GM18858 (cell line): ENCODE measurements at regions not wholly inside any gene's neighbourhood (a gene's known extent, or its start where the extent isn't known, plus 50 kb on each side); places are given as distances from the start of the nearest gene placed in this dataset.
A peak's percentile ranks its signal among the peaks of the same experiment; 100 is the strongest.

Experiments
- ATAC-seq: cut with Tn5 transposase; IDR thresholded peaks from one replicate; pipeline ENCODE4 v1.9.1; 2021; ENCODE audit not compliant: unreplicated experiment

DNA sequence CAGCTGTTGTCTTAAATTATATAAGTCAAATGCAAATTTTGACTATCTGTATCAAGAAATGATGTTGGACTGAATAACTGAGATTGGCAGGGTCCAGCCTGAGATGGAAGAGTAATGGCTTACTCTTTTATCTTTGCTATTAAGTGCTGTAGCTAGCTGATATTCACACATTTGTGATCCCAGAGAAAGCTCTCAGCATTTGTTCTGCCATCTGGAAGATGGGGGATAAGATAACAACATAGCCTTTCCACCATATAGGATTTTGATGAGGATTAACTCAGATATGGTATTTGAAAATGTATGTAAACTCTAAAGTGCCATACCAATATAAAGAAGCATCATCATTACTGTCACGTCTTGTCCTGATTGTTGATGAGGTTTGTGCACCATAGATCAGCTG lies 1063.2 kb upstream of the TENM4 start:
- ATAC-seq, result no peak

DNA sequence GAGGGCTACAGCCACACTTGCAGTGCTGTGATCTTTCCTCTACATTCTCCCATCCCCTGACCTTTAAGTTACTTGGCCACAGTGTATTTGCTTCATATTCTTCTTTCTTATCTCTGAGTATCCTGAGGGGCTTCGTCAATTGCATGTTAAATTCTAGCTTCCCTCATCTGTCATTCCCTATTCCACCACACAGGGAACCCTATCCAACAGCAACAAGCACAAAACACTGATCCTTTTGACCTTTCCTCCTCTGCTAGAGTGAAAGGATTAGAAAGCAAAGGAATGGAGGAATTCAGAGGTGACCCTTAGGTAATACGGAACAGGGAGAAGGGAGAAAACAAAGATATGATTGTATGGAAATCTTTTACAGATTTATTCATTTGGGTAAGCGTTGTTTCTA lies 1061.7 kb upstream of the TENM4 start:
- no peak for ATAC-seq

DNA sequence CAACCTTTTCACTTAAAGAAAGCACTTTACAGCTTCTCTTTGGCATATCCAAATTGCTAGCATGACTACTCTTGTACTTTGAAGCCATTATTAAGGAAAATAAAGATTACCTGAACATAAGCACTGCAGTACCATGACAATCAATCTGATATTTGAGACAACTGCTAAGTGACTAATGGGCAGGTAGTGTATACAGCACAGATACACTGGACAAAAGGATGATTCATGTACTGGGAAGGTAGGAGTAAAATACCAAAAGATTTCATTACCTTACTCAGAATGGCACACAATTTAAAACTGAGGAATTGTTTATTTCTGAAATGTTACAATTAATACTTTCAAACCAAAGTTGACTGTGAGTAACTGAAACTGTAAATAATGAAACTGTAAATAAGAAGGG lies 1054.3 kb upstream of the TENM4 start:
- ATAC-seq, result no peak

DNA sequence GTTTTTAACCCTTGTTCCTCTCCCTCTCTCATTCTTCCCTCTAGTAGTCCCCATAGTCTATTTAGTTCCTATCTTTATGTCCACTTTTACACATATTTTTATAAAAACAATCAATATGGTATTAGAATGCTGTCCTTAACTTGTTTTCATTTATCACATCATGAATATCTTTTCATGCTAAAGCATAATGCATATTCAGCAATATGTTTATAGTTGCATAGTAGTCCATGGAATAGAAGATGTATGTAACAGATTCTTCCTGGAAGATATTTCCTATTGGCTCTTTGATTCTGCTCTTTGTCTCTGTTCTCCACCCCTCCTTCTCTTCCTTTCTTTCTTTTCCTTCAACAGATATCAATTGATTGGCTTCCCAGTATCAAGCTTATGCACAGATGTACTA lies 1047.1 kb upstream of the TENM4 start:
- ATAC-seq, result no peak

DNA sequence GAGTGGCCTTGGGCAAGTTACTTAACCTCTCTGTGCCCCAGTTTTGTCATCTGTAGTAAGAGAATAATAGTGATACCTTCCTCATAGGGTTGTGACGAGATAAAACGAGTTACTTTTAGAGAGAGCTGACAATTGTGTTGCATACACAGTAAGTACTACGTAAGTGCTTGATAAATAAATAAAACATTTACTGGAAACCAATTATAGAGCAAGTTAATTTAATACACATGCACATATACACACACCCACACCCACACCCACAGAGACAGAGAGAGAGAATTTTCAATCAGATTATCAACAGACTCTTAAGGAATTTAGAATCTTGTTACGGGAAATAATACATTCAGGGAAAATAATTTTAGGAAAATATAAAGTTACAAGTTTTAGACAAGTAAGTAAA lies 1045.8 kb upstream of the TENM4 start:
- no peak for ATAC-seq

DNA sequence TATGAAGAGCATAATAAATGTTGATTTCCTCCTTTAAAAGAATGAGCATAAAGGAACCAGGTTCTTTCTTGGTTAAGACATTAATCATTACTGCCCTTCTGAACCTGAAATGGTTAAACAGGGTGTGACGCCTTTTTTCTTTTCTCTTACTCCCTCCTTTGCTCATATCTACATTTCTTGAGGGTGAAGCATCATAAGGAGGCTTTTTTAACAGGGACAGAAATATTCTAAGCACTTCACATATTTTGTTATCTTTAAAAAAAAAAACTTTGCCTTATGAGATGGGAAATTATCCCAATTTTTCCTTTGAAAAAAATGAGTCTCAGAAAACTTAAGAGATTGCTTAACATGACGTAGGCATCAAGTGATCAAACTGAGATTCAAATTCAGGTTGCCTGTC lies 1036.3 kb upstream of the TENM4 start:
- no peak for ATAC-seq

DNA sequence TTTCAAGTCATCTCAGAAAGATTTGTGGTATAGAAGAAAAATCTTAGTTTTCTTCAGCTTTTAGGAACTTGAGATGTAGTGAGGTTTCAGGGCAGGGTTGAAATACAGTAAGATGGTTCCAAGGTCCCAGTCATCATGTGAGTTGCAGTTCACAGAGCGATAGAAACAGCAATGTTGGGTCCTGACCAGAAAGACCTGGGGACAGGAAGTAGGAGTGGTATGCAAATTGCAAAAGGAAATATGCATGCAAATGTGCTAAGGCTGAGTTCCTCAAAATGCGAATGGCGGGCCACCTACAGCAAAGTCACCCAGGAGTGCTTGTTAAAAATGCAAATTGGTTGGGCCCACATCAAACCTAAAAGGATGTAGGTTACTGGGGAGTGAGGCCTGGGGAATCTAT lies 1032.7 kb upstream of the TENM4 start:
- ATAC-seq, result peak; percentile 75

DNA sequence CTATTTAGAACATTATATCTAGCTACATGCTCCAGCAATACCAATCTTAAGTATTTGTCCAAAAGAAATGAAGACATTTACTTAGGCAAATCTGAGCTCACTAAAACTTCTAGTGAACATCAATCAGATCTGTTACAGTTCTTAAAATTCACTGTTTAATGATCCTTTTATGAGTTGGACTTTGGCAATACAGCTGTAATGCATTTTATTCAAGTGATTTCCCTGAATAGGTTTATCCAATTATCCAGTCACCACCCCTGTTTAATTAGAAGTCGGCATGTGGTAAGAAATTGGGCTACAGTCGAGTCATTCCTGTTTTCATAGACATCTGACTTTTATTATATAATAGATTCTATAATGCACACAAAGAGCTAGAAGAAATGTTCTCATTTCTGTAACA lies 1029.0 kb upstream of the TENM4 start:
- ATAC-seq, result no peak

DNA sequence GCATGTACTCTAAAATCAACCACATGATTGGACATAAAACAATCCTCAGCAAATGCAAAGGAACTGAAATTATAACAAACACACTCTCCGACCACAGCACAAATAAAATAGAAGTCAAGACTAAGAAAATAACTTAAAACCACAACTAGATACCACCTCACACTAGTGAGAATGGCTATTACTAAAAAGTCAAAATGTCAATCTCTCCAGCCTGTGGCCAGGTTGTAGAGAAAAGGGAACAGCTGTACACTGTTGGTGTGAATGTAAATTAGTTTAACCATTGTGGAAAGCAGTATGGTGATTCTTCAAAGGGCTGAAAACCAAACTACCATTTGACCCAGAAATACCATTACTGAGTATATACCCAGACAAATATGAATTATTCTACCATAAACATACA lies 1025.7 kb upstream of the TENM4 start:
- ATAC-seq, result no peak

DNA sequence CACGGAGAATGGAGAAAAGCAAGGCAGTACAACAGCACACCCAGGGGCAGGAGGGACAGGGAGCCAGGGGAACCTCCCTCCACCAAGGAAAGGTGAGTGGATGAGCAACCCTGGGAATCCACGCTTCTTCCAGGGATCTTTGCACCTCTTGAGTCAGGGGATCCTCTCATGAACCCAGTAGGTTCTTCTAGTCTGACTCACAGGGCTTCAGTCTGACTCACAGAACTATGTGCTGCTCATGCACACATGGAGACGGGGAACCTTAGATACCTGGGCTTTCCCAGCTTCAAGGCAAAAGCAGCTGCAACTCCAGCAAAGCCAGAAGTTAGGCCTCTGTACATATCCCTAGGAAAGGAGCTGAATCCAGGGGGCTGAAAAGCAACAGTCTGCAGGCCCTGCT lies 1021.4 kb upstream of the TENM4 start:
- ATAC-seq, result no peak

DNA sequence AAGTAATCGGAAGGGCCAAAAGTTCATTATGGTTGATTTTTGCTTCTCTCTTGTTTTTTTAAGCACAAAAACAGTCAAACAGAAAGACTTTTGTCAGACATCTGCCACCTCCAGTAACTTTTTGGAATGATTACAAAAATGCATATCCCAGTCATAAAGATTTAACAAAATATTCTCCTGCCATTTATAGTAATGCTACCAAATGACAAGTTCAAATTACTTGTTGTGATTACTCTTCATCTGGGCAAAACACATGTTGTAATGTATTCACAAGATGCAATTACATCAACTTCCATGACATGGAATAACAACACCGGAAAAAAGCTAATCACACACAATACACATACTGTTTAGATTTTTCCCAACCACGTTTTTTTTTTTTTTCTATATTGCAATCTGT lies 1017.5 kb upstream of the TENM4 start:
- ATAC-seq, result no peak

DNA sequence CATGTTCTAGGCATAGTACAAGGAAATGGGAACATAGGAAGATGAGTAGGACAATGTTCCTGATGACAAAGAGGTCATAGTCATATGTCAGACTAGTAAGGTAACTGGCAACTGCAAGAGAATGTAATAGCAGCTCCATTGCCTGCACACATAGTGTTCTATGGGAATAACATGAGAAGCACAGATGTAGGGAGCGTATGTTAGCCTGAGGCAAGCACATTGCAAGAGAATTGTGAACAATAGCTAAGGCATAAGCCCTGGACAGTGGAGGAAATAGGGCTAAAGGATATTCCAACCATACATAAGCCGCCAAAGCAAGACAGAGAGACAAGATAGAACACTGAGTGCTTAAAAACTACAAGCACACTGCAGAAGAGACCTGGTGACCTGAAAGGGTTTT lies 1017.0 kb upstream of the TENM4 start:
- ATAC-seq, result no peak

DNA sequence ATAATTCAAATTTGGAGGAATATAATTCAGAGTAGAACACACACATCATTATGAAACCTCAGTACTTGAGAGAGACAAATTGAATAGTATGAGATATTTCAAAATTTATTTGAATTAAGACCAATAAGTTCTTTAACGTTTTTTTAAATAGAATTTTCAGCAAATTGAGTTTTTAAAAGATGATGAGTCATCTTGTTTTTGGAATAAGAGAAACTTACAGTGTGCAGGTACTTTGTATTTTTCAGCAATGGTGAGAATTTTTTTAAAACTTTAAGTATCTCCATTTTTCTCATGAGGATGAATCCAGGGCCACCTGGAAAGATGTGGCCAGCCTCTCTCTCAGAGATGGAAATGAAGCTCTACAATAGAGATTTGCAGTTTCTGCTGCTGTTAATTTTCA lies 1015.0 kb upstream of the TENM4 start:
- no peak for ATAC-seq

DNA sequence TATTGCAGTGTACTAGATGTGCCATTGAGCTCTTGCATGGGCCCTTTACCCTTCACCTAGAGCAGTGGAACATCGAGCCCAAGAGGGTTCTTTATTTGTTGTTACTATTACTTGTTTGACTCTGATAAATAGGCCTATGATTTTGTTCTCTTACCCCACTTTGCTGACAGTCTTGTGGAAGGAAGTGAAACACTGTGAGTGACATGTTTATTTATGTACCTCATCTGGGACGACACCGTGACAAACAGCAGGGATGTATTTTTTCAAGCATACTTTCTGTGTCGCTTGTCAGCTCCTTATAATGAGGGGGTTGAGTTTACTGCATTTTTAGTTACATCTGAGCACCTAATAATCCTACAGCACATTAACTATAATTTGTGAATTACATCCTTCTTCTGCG lies 1010.3 kb upstream of the TENM4 start:
- no peak for ATAC-seq

DNA sequence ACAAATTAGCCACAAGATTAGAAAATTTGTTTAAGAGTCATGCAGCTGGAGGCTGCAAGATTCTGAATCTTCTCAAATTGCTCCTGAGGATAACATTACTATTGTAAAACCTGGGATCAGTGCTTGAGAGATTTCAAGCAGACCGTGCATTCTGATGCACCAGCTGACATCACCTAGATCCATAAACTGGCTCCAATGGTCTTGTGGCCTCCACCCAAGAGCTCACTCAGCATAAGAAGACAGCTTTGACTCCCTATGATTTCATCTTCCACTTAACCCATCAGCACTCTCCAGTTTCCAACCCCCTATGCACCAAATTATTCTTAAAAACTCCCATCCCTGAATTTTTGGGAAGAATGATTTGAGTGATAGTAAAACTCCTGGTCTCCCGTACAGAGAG lies 1007.9 kb upstream of the TENM4 start:
- ATAC-seq, result no peak

DNA sequence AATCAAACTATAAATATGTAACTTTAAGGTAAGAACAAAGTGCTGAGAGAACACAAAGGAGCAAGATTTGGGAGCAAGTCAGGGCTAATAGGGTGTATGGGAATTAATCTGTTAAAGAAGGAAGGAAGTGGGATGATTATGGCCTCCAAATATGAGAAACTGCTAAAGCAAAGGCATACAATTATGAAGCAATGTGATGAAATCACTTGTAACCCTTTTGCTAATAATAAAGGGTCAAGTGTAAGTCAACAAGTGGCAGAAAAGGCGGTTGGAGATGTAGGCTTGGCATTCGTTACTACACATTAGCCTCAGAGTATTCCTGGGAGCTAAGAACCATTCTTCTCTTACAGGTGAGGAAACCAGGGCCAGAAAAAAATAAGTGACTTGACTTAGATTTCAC lies 1002.3 kb upstream of the TENM4 start:
- ATAC-seq, result no peak

DNA sequence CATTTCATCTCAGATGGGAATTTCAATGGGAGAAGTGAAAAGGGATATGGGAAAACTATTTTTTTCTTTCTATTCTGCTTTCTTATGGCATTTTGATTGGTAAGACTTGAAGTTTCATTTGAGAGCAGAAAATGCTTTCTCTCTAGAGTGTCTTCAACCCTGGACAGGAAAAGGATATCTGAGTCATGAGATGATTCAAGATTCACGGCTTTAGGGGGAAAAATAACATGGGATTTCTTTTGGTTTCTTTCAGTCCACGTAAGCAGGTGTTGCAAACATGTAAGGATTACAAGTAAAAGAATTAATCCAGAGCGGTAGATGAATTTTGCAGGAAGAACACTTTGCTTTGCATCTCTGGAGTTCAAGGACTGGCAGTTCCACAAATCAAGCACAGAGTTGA lies 1001.0 kb upstream of the TENM4 start:
- ATAC-seq, result no peak

DNA sequence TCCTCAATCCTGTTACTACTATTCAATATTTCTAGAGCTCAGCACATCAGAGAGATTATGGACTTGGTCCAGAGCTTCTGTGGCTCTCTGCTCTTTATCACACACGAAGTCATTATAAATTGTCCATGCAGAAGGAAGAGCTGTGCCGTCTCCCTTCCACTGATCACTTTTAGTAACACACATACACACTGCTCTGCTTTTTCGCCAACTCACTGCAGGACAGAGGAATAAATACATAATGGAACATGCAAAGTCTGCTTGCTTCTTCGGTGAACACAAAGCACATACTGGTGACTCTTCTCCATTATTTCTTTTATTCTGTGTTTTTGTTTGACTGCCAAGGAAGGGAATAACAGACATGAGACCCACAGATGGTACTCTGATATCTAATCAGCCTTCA lies 1000.0 kb upstream of the TENM4 start:
- no peak for ATAC-seq

DNA sequence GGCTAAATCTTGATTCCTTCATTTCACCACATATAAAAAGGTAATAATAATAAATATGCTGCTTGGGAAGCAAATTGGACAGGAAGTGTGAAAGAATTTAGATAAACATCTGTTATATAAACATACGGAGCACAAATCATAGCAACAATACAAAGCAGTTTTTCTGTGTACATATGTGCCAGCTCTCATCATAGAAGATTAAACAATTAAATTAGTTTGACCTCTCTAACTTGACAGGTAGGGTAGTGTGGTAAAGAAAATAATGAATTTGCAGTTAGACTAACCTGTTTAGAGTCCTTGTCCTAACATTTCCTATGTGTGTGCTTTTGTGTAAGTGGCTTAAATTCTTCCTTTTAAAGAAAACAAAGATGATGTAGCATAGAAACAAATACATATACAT lies 995.7 kb upstream of the TENM4 start:
- no peak for ATAC-seq

DNA sequence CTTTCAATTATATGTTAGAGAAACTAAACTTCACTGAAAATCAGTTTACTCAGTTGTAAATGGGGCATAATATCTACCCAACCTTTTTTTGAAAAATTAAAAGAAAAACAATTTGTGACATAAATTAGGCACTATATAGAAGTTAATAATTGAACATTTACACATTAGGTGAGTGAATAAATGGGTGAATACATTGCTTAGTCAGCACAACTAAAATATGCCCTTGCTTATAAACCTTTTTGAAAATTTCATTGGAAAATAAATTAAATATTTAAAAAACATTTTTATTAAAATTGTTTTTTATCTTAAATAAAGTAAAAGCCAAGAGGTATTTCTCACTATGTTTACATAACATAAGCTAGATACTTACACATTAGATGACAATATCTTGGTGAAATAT lies 994.5 kb upstream of the TENM4 start:
- no peak for ATAC-seq

DNA sequence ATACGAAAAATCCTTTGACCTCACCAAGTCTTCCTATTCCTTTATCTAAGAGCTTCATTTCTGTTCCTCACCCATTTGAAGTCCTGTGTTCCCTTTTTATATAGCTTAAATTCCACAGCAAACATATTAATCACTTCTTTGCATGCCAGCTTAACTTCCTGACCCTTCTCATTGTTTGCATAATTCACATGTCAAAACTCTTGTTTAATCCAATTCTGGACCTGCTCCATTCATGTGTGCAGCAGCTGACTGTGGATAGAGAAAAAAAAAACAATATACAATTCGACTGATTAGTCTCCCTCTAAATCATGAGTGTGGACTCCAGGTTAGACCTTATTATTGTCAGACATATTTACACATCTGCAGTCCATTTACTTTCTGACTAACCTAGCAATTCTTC lies 991.2 kb upstream of the TENM4 start:
- ATAC-seq, result no peak

DNA sequence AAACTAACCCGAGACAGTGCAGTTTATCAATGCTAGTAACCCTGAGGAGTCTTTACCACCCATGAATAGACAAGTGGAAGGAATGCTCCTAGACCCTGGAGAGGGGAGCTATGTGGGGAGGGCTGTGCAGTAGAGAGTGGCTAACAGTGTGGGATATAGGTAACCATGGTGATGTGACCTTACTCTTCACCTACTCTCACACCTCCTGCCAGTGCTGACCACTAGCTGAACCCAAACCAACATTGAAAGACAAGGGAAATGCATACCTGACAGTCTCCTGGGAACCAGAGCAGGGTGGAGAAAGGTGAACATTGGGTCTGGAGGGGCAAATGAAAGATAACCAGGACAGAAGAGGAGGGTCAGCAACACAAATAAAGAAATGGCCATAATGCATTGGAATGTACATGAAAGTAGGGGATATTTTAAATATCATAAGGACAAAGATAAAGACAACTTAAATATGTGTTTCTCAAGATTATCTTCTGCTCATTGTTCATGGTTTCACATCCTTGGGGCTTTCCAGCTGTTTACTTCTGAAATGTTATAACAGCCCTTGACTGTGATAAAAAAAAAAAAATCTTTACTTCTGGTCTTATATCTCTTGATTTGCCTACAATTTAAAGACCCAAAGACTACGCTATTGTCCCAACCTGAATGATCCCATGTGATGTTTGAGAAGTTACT lies 983.3 kb upstream of the TENM4 start:
- ATAC-seq, result peak; percentile 40

DNA sequence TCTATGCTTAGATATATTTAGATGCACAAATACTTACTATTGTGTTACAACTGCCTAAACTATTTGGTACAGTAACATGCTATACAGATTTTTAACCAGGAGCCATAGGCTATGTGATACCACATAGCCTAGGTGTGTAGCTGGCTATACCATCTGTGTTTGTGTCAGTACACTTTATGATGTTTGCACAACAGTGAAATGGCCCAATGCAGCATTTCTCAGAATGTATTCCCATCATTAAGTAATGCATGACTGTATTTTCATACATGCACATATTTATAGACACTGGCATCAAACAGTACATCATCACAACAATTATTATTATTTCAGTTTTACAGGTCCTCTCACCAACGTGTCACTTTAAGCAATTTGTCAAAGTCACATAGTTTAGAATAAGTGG lies 979.5 kb upstream of the TENM4 start:
- ATAC-seq, result no peak

DNA sequence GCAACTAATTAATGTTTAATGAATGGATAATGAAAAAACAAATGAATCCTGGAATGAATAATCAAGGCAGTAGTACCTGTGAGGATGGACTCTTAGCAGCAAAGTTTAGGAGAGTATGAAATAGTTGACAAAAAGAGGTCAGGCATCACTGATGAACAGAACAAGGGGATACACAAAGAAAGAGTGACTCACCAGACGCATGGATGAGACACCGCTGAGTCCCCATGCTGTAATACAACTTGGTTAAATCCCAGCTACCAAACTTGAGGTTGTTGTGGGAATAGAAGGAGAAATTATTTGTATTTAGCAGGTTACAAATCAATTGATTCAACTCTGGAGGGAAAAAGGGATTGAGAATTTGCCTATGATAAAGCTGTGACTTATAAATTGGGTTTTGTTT lies 976.9 kb upstream of the TENM4 start:
- ATAC-seq, result no peak
